ENCODE measurements at regions not wholly inside any gene's neighbourhood (a gene's known extent, or its start where the extent isn't known, plus 50 kb on each side); places are given as distances from the start of the nearest gene placed in this dataset.

- no peak for TF ChIP-seq CTCF (IDR thresholded peaks at IDR 0.05)
- TF ChIP-seq POLR2A (IDR thresholded peaks at IDR 0.05): no peak
Measured at GRCh38 chr22:49367041-49367697, 460.5 kb downstream of the BRD1 start.

Data from adrenal gland (tissue), 5 donors.